ENCODE measurements at regions not wholly inside any gene's neighbourhood (a gene's known extent, or its start where the extent isn't known, plus 50 kb on each side); places are given as distances from the start of the nearest gene placed in this dataset.

GRCh38 chr3:3335903-3336302, 156.4 kb upstream of the CRBN start:
- ChIA-PET CTCF (no interaction called here), POLR2A (ENCODE audit: low non-redundant PET) (no interaction called here)
- Histone ChIP-seq H3K27me3 (replicated peaks; ENCODE audit: insufficient read depth, low read depth, low read length, poor library complexity) (no peaks in the 10 kb centered on the region), H3K4me3 (ENCODE audit: low read depth, low read length, poor library complexity, severe bottlenecking) (no peak overlapping the region), H3K36me3 (ENCODE audit: insufficient read depth, low read length, poor library complexity, severe bottlenecking) (no peaks in the 10 kb centered on the region), H3K9me3 (ENCODE audit: low read depth, low read length, poor library complexity, severe bottlenecking) (peaks cover under 1% of the 10 kb centered on the region), H3K27ac (ENCODE audit: low read depth, low read length, poor library complexity, severe bottlenecking) (no peak overlapping the region), H3K4me1 (ENCODE audit: insufficient read depth, low read length, poor library complexity, severe bottlenecking) (no peaks in the 10 kb centered on the region)
- intact Hi-C loops (cut with micrococcal nuclease; ENCODE audit: unreplicated experiment), result no loop called here
- TF ChIP-seq CTCF (conservative IDR thresholded peaks at IDR 0.05; ENCODE audit: low read depth, low read length), result no peak
- TF ChIP-seq EZH2 (IDR thresholded peaks at IDR 0.05; ENCODE audit: borderline replicate concordance, low read depth, low read length, poor library complexity, severe bottlenecking), result no peak
- no TSS peak for BruUV-seq (replicated peaks)
- DNase-seq (ENCODE audit: low spot score), result no peak

GRCh38 chr3:3334491-3334890, 155.0 kb upstream of the CRBN start:
- Histone ChIP-seq H3K27ac (ENCODE audit: low read depth, low read length, poor library complexity, severe bottlenecking) (no peak overlapping the region), H3K4me1 (ENCODE audit: insufficient read depth, low read length, poor library complexity, severe bottlenecking) (no peaks in the 10 kb centered on the region), H3K9me3 (ENCODE audit: low read depth, low read length, poor library complexity, severe bottlenecking) (peaks cover 6% of the 10 kb centered on the region), H3K27me3 (replicated peaks; ENCODE audit: insufficient read depth, low read depth, low read length, poor library complexity) (no peaks in the 10 kb centered on the region), H3K4me3 (ENCODE audit: low read depth, low read length, poor library complexity, severe bottlenecking) (no peak overlapping the region), H3K36me3 (ENCODE audit: insufficient read depth, low read length, poor library complexity, severe bottlenecking) (no peaks in the 10 kb centered on the region)
- intact Hi-C loops (cut with micrococcal nuclease; ENCODE audit: unreplicated experiment), result no loop called here
- ChIA-PET CTCF (no interaction called here), POLR2A (ENCODE audit: low non-redundant PET) (no interaction called here)
- DNase-seq (ENCODE audit: low spot score), result no peak
- no peak for TF ChIP-seq EZH2 (IDR thresholded peaks at IDR 0.05; ENCODE audit: borderline replicate concordance, low read depth, low read length, poor library complexity, severe bottlenecking)
- no peak for TF ChIP-seq CTCF (conservative IDR thresholded peaks at IDR 0.05; ENCODE audit: low read depth, low read length)
- BruUV-seq (replicated peaks), result no TSS peak

- no peaks in the 10 kb centered on the region for H3K27me3 ChIP-seq (replicated peaks; ENCODE audit: insufficient read depth, low read depth, low read length, poor library complexity)
- no peaks in the 10 kb centered on the region for H3K36me3 ChIP-seq (ENCODE audit: insufficient read depth, low read length, poor library complexity, severe bottlenecking)
- POLR2A ChIA-PET (ENCODE audit: low non-redundant PET), result no interaction called here
- no peak overlapping the region for H3K4me3 ChIP-seq (ENCODE audit: low read depth, low read length, poor library complexity, severe bottlenecking)
- H3K4me1 ChIP-seq (ENCODE audit: insufficient read depth, low read length, poor library complexity, severe bottlenecking), result no peaks in the 10 kb centered on the region
- intact Hi-C loops (cut with micrococcal nuclease; ENCODE audit: unreplicated experiment), result no loop called here
- CTCF ChIA-PET, result no interaction called here
- DNase-seq (ENCODE audit: low spot score), result no peak
- TF ChIP-seq EZH2 (IDR thresholded peaks at IDR 0.05; ENCODE audit: borderline replicate concordance, low read depth, low read length, poor library complexity, severe bottlenecking) (no peak), CTCF (conservative IDR thresholded peaks at IDR 0.05; ENCODE audit: low read depth, low read length) (no peak)
- H3K27ac ChIP-seq (ENCODE audit: low read depth, low read length, poor library complexity, severe bottlenecking), result no peak overlapping the region
- no TSS peak for BruUV-seq (replicated peaks)
- H3K9me3 ChIP-seq (ENCODE audit: low read depth, low read length, poor library complexity, severe bottlenecking), result peaks cover 6% of the 10 kb centered on the region
Observed at GRCh38 chr3:3333571-3333970, 154.1 kb upstream of the CRBN start.

All from A673 (cell line).